ENCODE measurements at regions not wholly inside any gene's neighbourhood (a gene's known extent, or its start where the extent isn't known, plus 50 kb on each side); places are given as distances from the start of the nearest gene placed in this dataset.

DNA sequence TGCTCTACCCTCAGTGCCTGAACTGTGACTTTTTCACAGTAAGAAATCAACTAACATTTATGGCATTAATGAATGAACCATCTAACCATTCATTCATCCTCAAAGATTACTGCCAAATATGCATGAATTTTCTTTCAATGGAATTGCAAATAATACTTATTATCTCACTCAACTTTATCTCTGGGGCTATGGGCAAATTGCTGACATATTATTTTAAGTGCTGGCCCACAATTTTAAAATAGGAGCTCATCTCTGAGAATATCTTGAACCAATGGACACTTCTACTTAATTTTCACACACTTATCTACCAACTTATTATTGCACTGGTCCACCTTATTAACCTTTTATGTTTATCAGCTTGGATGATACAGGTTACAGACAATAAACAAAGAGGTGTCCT, 182.8 kb downstream of the RBM43 start:
- DNase-seq: no peak

DNA sequence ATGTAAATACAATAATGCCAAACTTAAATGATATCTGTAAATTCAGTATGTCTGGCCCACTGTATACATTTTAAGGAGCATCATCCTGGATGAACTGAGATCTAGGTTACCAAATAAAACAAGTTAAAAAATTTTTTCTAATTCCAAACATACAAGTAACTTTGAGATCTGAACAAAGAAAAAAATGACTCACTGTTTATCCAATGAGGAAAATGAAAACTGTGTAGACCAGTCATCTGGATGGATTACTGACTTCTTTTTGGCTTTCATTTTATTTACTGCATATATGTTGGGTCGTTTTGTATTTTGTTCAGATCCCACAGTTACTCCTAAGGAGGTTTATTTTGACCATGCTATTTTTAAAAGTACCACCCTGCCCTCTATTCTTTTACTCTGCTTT, 189.8 kb downstream of the RBM43 start:
- no peak for DNase-seq

DNA sequence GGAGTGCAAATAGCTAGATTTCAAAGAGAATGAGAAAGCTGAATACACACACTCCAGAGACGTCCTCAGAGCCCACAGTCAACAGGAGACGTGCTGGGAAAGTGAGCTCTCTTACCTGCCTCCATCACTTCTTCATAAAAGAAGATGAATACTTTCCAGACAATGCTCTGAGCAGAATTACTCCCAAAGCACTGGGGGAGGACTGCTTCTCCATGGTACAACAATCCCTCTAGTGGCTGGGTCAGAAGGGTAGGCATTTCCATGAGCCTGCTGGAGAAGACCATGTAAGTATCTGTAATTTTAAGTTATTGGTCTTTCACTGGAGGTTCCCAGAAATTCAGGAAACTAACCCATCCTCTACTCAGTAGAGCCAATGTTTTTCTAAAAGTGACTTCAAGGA, 190.3 kb downstream of the RBM43 start:
- DNase-seq: no peak

DNA sequence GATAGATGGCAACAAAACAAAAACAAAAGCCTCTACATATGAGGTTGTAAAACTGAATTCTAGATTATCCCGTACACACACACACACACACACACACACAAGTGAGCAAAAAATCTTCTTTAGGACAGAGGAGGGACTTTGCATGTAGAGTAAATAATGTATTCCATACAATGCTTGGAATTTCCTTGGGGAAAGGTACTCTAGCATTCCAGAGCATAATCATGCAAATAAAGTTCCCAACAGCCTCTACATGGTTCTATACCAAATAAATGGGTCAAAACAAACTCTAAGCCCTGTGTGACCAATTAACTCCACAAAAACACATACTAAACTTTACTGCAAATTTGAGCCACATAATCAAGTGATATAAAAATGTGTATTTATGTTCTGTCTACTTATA, 191.4 kb downstream of the RBM43 start:
- DNase-seq: no peak

DNA sequence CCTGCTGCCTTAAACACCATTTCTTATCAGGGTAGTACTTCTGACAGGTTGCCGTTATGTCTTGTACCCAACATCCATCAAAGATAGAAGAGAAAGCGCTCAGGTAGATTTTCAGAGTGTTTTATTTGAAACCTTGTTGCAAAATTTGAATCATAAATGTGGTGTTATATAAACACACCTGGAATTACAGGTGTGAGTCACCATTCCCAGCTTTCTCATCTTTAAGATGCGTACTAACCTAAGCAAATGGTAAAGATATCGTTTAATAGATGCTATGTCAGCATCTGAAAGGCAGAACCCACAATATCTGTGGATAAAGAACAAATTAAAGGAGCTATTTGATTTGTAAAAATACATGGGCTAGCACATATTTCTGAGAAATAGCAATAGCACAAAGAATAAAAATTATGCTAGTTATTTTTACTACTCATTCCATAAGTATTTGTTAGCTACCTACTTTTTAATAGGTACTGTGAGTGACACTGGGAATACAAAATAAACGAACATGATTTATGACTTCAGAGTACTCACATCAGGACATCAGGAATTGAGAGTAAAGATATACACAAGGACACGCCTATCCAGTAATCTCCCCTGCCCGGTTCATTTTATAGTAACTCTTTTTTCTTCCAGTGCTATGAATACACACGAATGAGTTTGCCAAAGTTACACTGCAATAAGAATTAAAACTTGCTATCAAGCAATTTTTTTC, 193.8 kb downstream of the RBM43 start:
- DNase-seq: no peak

DNA sequence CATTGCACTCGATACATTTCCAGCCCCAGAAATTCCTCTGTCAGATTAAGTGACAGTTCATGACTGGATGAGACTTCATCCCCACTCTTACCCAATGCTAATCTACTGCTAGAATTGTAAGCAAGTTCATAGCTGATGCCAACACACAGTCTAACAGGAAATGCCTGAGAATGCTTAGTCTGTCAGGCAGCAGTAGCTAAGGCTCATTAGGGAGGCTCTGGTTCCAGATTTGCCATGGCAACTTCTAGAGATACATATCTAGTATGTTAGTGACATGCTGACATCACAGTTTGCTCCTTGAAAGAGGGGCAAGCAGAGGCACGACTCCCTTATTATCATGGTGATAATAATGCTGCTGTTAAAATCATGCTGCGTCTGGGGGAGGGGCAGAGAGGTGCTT, 198.4 kb downstream of the RBM43 start:
- no peak for DNase-seq

DNA sequence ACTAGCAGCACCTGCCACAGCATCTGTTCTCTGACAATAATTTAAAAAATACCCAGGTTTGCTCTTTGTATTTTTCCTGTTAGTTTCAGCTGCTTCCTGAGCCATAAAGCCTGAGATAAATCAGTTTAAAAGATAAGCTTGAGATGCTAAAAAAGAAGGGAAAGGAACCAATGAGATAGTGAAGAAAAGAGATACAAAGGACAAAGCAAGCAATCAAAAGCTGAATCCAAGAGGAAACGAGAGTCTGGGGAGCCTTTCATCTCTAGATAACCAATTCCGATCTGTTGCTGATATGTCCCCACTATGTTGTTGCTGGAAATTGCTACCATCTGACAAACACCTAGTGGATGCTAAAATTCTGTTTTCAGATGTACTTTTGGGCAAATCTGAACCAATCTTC, 201.4 kb downstream of the RBM43 start:
- DNase-seq: no peak

DNA sequence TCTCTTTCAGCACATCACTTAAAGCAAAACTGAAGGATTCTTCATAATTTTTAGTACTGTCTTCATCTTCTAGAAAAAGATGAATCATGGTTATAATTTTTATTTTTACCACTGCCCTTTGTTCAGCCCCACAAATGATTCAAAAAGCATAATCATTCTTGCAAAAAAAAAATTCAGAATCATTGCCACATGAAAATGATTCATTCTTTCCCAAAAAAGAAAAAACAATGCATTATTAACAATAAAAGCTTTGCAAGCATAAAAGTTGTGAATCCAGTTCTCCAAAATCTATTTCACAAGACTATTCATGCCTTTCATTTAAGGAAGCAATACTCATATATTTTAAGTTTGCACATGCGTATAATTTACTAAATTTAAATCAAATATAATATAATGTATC, 204.8 kb downstream of the RBM43 start:
- DNase-seq: no peak

DNA sequence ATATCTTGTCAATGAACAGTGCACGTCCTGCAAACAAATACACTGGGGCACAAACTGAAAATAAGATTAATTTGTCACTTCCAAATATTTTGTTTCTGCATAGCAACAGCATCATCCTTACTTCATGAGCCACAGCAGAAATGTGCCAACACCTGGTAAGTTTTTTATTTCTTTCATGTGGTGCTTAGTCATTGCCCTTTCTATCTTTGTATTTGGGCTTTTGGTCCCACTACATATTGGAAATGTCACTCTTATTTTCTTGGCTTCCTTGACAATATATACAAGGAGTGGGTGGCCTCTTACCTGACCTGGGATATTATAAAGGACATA, 208.0 kb downstream of the RBM43 start:
- DNase-seq: no peak

DNA sequence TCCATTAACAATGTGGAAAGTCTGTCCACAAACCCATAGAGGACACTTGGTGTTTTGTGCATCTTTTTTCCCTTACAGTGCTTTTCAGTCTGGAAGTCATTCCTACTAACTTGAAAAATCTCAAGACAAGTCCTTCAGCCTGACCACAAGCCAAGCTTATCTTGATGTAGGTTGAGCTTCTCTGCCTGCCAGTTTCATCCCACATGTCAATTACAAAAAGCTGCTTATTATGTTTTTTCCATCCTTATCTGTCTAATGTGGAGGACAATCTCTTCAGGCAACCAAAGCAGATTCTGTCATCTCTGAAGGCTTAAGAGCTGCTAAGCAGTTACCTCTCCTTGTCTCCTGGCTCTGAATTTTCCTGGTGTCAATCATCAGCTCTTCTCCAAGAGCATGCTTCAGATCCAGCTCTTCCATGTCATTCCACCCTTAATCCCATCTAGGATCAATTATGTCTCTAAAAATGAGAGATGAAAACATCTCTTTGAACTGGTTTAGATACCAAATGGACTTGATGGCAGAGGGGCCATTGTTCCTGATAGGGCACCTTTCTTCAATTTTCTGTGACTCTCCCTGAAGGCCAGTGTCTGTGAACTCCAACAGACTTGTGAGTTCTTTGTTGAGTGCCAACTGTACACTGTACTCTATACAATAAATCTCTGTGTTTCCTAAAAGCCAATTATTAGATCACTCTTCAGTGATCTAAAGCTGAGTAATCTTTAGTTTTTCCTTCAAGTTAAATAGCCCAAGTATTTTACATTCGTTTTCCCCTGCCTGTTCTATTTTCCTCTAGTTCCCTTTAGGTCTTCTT, 208.6 kb downstream of the RBM43 start:
- DNase-seq: no peak

DNA sequence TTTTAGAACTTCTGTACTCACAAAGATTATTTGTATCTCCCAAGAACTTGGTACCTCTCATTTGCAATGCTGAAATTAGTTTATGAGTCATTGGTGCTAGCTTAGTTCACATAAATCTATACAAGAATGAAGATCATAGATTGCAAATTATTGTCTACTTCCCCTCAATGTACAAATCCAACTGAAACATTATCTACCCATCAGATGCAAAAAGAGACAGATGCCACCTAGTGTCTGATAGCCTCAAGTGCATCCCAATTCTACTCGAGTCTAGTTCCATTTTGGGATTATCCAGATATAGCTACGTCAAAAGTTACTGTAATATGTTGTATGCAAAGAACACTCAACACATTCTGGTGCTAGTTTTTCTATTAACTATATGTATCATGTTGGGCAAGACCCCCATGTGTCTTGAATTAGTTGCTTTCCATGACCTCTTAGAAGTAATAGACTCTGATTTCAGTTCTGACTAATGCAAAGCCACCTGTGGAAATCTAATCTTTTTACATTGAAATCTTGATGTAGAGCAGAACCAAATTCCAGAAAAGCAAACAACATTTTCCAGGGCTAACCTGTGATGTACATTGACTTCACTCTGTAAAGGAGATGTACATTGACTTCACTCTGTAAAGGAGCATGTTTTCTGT, 210.0 kb downstream of the RBM43 start:
- DNase-seq: no peak

DNA sequence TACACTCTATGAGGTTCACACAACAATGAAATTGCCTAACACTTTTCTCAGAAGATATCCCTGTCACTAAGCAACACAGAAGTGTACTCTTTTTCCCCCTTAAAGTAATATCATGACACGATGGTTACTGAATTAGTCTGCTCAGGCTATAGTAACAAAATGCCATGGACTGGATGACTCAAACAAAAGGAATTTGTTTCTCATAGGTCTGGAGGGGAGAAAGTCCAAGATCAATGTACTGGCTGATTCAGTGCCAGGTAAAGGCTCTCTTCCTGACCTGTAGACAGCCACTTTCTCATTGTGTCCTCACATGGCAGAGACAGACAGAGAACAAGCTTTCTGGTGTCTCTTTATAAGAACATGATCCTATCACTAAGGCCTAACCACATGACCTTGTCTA, 211.9 kb downstream of the RBM43 start:
- no peak for DNase-seq

DNA sequence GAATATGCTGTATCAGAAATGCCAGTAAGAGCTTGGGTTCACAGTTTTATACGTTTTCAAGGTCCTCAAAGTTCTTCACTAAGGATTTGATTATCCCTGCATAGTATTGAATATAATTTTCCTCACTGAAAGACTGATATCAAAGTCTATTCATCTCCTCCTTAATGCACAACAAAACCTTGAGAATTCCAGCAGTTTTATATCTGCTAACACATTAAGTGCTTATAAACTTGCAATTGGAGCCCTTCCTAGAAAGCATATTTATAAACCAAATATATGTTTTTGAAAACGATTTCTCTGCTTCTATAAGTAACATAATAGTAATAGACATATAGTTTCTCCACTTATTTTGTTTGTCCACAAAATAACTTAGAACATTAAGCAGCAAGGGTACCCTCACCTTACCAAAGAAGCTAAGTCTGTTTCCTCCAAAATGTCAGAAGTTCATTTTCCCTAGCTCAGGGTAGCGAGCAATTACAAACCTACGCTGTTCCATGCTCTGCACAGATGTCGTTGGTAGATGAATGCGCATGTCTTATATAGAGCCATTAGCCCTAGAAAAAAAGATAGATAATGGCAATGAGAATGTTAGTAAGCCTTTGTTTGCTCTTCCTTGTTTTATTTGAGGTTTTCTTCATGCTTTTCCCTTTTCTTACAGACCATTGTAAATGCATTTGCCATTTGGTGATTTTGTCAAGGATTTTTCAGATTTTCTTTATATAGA, 213.2 kb downstream of the RBM43 start:
- no peak for DNase-seq

DNA sequence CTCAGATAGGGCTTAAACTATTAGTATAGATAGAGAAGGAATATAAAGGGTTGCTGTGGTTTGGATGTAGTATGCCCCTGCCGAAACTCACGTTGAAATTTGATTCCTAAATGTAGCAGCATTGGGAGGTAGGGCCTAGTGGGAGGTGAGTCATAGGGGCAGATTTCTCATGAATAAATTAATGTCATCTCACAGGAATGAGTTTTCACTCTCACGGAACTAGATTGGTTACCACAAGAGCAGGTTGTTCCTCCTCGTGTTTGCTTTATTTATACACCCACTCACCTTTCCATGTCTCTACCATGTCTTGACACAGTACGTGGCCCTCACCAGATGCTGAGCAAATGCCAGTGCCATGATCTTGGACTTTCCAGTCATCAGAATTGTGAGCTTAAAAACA, 218.2 kb downstream of the RBM43 start:
- DNase-seq: no peak

DNA sequence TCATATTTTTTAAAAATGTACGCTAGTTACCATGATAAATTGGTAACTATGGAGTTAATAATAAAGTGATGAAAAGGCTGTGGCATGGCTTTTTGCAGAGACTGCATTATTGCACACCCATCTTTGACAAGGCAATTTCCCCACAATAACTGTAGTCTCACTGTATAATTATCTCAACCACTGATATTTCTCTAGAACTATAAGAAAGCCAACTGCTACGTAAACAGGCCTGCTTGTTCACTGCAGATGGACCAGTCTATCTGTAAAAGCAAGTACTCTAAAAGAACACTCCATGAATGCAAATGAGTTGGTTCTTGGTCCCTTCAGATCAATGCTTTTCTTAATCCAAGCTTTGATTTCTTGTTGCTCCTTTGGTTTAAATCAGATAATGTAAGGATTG, 218.7 kb downstream of the RBM43 start:
- no peak for DNase-seq

DNA sequence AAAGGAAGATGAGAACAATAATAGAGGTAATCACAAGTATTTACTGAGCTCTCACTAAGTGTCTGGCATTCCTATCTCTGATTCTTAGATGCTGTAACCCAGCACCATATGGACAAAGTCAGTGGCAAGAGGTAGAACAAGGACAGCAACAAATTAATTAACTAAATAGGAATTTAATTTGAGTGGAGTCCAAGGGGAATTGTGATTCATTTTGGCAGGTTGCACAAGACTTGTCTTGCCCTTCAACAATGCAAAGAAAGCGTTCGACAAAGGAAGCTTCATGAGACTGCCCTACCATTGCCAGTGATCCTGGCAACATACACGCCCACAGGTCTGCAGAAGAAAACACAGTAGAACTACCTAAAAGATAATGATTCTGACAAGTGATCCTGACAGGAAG, 221.6 kb downstream of the RBM43 start:
- no peak for DNase-seq

DNA sequence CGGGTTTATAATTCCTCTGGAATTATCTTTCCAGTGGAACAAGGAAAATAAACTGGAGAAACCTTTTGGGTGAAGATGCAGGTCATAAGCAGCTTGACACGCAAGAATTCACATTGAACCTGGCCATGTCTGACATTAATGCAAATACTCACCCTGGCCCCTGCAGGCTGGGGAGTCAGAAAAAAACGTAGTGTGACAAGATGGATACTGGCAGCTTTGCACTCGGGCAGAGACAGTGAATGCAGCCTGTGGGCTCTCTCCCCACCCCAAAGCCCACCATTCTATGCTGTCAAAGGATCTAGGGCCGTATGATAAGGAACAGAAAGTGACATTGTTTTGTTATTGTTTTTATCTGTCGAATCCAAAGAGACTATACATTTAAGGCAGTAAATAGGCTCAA, 223.1 kb downstream of the RBM43 start:
- DNase-seq: no peak

DNA sequence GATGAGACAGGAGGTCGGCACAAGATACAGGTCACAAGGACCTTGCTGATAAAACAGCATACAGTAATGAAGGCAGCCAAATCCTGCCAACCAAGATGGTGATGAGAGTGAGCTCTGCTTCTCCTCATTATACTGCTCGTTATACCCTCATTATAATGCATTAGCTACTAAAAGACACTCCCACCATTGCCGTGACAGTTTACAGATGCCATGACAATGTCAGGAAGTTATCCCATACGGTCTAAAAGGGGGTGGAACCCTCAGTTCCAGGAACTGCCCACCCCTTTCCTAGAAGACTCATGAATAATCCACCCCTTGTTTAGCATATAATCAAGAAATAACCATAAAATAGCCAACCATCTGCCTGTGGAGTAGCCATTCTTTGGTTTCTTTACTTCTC, 224.2 kb downstream of the RBM43 start:
- no peak for DNase-seq

DNA sequence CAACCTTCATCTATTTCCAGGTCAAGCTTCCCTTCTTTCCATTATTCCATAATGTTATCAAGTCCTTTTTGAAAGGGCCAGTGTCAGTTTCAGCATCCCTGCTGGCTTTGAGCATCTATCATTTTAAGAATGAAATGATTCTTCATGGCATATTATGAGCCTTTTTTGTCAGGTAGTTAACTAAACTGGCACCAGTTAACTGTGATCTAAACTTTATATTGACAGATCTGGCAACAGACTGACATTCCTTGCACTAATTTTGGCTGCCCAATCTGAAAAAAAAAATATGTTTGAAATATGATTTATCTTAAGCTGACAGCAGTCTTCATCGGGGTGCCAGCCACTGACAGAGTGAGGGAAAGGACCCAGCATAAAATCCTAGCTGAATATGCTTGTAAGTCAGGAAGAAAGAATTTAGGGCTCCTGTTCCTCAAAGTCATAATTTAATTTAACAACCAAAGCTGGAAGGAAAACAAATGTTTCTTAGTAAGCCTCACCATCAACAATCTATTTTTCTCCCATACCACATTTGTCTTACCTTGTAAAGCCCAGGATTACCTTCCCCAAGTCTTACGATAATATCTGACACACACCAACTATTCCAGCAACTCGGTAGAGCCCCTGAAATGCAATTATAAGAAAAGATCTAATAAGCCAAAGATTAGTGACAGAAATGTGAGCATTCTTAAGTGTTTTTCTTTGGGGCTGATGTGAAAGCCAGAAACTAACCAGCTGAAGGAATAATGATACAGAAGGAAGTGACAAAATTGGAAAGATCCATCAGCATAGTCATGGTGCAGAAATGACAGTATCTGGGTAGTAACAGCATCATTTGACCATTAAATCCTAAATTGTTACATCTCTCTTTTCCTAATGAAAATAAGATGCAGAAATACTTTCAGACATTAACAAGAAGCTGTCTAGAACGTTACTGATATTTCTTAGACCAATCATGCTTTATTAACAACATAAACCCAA, 228.1 kb downstream of the RBM43 start:
- no peak for DNase-seq

DNA sequence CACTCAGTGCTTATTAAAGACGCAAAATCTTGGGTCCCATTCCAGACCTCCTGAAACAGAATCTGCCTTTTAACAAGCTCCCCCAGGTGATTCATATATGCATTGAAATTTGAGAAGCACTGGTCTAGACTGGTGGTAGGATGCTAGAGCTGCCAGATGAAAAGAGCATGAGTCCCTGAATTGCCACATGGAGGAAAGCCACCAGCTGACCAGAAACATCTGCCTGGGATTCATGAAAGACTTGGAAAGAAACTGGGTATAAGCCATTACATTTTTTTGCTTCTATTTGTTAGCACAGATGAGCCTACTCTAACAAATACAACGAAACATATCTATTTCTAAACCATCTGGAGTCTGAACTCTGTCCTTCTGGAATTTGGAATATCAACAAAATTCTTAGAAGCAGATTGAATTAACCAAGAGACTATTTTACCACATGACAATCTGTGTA, 228.9 kb downstream of the RBM43 start:
- DNase-seq: no peak

DNA sequence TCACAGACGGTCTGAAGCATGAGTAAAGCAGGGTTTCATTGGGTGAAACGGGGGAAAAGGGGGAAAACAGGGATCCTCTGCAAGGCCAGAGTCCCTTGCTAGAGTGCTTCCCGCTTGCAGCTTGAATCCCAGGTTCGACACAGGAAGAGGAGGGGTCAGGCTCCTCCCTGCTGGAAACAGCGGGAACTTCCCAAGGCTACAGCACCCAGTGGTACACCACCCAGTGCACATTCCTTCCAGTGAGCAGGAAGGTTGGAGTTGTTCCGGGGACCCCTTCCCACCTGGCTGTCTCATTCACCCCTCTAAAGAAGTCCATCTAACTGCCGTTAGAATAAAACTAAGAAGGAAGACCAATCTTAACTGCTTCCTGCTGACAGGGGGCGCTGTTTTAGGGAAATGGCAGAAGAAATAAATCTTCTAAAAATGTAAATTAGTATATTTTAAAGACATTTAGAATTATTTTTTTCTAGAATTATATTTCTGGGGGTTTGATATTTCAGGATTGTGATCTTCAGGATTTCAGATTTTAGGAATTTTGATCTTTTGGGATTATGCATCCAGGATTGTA, 230.9 kb downstream of the RBM43 start:
- DNase-seq: no peak
